Skin epidermis (tissue), 12 donors: ENCODE measurements at regions not wholly inside any gene's neighbourhood (a gene's known extent, or its start where the extent isn't known, plus 50 kb on each side); places are given as distances from the start of the nearest gene placed in this dataset.
"Not testable (repeated sequence)": the region's sequence is repeated elsewhere in the genome, so short reads cannot be mapped to it uniquely, and the experiment has no call there.

ENCODE experiments used
- H3K27ac ChIP-seq, 21 experiments: fragments of 200-600 bp; sonication (generic) in 11 of 21; one replicate each; pipeline ENCODE4 v1.5.0; 2020; ENCODE audit warnings: mild to moderate bottlenecking in 3 of 21, inconsistent platforms in 2 of 21, moderate library complexity in 2 of 21
- H3K4me3 ChIP-seq, 7 experiments: fragments of 200-600 bp; sonication (generic) in 2 of 7; one replicate each; pipeline ENCODE4 v1.5.0; 2020; ENCODE audit warnings: inconsistent platforms in 2 of 7, mild to moderate bottlenecking in 2 of 7, moderate library complexity in 1 of 7

- Histone ChIP-seq H3K4me3 (no peak overlapping the region), H3K27ac (peak overlapping the region in 1 of 21 experiments; percentile 28)
These were observed 176.5 kb upstream of the PFN2 start for GRCh38 chr3:150146991-150147761.

GRCh38 chr3:150145659-150146058 is 175.0 kb upstream of the PFN2 start:
- Histone ChIP-seq H3K4me3 (no peak overlapping the region), H3K27ac (no peak overlapping the region)

- H3K4me3 ChIP-seq, result no peak overlapping the region
- no peak overlapping the region for H3K27ac ChIP-seq
These were observed 173.6 kb upstream of the PFN2 start for GRCh38 chr3:150144191-150144708.

- no peak overlapping the region for H3K4me3 ChIP-seq
- no peak overlapping the region for H3K27ac ChIP-seq
These were observed 172.2 kb upstream of the PFN2 start for GRCh38 chr3:150142936-150143335.

GRCh38 chr3:150141790-150142326 is 171.2 kb upstream of the PFN2 start:
- no peak overlapping the region for H3K4me3 ChIP-seq
- H3K27ac ChIP-seq, result no peak overlapping the region

GRCh38 chr3:150140614-150141321 is 170.1 kb upstream of the PFN2 start:
- Histone ChIP-seq H3K27ac (no peak overlapping the region), H3K4me3 (no peak overlapping the region)

GRCh38 chr3:150138824-150139223 is 168.1 kb upstream of the PFN2 start:
- Histone ChIP-seq H3K4me3 (no peak overlapping the region), H3K27ac (no peak overlapping the region)

DNA sequence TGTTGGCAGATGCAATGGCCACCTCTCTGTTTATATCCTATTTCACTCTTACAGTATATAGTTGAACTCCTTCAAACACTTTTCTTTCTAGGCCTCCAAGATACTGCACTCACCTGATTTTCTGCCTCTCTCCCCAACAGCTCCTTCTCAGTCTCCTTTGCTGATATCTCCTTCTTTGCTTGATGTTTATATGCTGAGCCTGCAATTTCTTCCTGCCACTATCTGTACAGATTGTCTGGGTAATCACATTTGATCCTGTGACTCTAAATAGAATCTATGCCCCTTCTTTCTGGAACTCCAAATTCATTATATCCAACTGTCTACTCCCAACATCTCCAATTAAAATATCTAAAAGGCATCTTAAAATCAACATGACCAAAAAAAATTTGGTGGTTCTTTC is 165.5 kb upstream of the PFN2 start:
- Histone ChIP-seq H3K4me3 (no peak overlapping the region), H3K27ac (no peak overlapping the region)

- no peak overlapping the region for H3K4me3 ChIP-seq
- no peak overlapping the region for H3K27ac ChIP-seq
These were observed 164.6 kb upstream of the PFN2 start for GRCh38 chr3:150135287-150135721.

DNA sequence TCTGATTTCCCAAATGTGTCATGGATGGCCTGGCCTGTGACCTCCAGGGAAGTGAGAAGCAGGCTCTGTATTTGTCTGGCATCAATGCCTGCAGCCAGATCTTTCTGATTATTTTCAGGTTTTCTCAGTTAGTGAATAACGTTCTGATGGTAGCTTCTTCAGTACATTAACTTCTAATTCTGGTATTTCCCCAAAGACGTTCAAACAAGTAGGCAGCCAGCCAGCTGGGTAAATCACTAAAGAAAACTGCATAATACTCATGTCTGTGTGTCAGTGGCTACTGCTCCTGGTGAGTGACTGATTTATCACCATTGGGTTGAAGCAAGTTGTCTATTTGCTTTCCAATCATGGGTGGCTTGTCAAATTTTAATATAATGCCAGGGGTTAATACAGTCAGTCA is 162.6 kb upstream of the PFN2 start:
- Histone ChIP-seq H3K27ac (no peak overlapping the region), H3K4me3 (no peak overlapping the region)

DNA sequence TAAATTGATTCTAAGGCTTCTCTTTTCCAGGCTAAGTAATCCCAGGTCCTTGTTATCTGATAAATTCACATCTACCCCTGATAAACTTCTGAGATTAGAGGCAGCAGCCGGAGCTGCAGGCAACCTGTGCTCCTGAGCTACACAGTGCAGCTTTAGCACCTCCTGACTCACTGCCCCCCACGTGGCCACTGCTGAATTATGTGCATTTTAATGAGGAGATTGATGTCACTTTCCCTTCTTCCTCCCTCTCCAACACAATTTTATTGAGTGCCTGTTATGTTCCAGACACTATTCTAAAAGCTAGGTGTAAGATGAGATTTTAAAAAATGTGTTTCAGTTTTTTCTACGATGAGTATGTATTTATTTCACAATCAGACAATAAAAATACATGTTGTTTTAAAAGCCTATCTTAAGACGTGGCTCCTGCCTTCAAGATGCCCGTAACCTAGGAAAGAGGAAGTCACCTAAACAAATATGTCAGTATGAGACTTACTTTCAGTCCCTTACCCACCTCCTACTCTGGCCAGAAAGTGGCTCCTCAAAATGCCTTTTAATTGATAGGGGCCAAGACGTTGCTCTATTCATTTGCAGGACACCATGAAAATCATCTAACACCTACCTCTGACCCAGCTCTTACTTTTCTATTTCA is 161.5 kb upstream of the PFN2 start:
- no peak overlapping the region for H3K4me3 ChIP-seq

GRCh38 chr3:150131663-150132062 is 161.0 kb upstream of the PFN2 start:
- H3K27ac ChIP-seq, result no peak overlapping the region
- H3K4me3 ChIP-seq, result no peak overlapping the region

More for the DNA sequence above, 161.5 kb upstream of the PFN2 start:
- no peak overlapping the region for H3K27ac ChIP-seq

GRCh38 chr3:150130404-150131100 is 159.9 kb upstream of the PFN2 start:
- no peak overlapping the region for H3K4me3 ChIP-seq
- no peak overlapping the region for H3K27ac ChIP-seq

DNA sequence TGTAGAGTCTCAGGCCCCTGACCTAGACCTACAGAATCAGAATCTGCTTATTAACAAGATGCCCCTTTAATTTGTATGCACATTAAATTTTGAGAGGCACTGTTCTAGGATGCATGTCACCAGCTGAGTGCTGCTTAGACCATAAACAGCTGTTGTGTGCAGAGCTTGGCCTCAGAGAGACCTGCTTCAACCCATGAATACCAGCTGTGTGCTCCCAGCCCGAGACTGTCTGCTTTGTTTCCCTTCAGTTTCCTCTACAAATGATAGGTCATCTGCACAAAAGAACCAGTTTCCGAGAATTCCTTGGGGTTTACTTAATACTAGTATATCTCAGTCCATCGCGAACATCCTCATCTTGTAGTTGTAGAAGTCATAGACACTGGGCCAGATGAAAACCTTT is 158.5 kb upstream of the PFN2 start:
- Histone ChIP-seq H3K4me3 (no peak overlapping the region), H3K27ac (no peak overlapping the region)

DNA sequence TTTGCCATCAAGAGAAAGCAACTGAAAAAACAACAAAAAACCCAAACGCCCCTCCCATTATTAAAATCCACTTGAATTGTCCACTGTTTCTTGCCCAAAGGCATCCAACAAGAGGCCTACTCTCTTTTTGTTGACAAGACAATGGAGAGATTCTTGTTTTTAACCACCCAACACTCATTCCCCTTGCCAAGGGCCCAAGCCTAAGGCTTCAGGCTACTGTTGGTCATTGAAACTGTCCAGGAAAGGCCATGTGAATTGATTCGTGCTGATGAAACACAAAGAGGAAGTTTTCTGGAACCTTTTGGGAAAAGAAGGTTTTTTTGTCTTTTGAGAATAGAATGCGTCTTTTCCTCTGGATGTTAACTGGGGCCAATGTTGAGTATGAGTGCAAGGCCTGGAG is 157.4 kb upstream of the PFN2 start:
- Histone ChIP-seq H3K27ac (no peak overlapping the region), H3K4me3 (no peak overlapping the region)

- Histone ChIP-seq H3K4me3 (no peak overlapping the region), H3K27ac (no peak overlapping the region)
These were observed 156.4 kb upstream of the PFN2 start for GRCh38 chr3:150127011-150127490.

DNA sequence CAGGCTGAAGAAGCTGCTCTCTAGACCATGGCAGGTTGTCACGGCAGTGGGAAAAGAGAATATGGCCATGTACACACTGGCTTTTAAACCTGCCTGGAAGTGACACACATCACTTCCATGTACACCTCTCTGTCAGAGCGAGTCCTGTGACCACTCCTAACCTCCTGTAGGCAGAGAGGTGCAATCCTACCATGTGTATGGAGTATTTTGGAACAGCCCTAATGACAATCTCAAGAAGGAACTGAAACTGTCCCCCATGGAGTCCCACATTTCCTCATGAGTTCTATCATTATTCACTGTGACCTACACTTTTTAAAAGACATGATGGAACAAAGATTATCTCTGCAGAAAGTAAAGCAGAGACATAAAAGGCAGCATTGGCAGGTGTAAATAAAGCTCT is 153.4 kb upstream of the PFN2 start:
- Histone ChIP-seq H3K4me3 (no peak overlapping the region), H3K27ac (no peak overlapping the region)

- H3K4me3 ChIP-seq, H3K27ac ChIP-seq: not testable (repeated sequence)
These were observed 152.6 kb upstream of the PFN2 start for GRCh38 chr3:150123249-150123648.

- Histone ChIP-seq H3K4me3 (no peak overlapping the region), H3K27ac (no peak overlapping the region)
These were observed 147.5 kb upstream of the PFN2 start for GRCh38 chr3:150118219-150118618.

DNA sequence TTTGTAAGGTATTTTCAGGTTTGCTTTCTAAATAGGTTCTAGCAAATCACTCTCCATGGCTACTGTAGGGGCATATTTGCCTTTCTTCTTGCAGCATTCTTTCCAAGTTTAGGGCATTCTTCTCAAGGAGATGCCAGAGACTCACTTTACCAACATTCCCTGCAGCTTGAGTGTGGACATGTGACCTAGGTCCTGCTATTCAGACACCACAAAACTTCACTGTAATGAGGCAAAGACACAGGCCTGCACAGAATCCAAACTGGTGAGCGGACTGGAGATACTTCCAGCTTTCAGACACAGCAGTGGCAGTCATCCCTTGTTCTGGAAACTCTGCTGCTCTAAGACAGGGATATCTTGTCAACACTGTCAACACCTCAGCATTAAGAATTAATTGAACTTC is 146.4 kb upstream of the PFN2 start:
- Histone ChIP-seq H3K27ac (no peak overlapping the region), H3K4me3 (no peak overlapping the region)
